Osteocyte (in vitro differentiated cells): ENCODE measurements at regions not wholly inside any gene's neighbourhood (a gene's known extent, or its start where the extent isn't known, plus 50 kb on each side); places are given as distances from the start of the nearest gene placed in this dataset.
"Not testable (repeated sequence)": the region's sequence is repeated elsewhere in the genome, so short reads cannot be mapped to it uniquely, and the experiment has no call there.

Experiments used
- DNase-seq: peaks from one replicate; pipeline ENCODE4 v3.0.0; 2021; ENCODE audit warnings: mixed read lengths; ENCODE audit not compliant: unreplicated experiment; ENCODE audit errors: extremely low spot score
- H3K27ac Mint-ChIP-seq: one replicate; pipeline ENCODE4 v1.8.0; 2021; ENCODE audit warnings: mild to moderate bottlenecking, mixed read lengths; ENCODE audit not compliant: unreplicated experiment
- H3K27me3 Mint-ChIP-seq: one replicate; pipeline ENCODE4 v1.8.0; 2021; ENCODE audit warnings: mixed read lengths; ENCODE audit not compliant: unreplicated experiment
- H3K36me3 Mint-ChIP-seq: one replicate; pipeline ENCODE4 v1.8.0; 2021; ENCODE audit warnings: mixed read lengths; ENCODE audit not compliant: unreplicated experiment
- H3K4me1 Mint-ChIP-seq: one replicate; pipeline ENCODE4 v1.8.0; 2021; ENCODE audit warnings: mixed read lengths; ENCODE audit not compliant: unreplicated experiment
- H3K4me3 Mint-ChIP-seq: one replicate; pipeline ENCODE4 v1.8.0; 2021; ENCODE audit warnings: mild to moderate bottlenecking, moderate library complexity, mixed read lengths; ENCODE audit not compliant: unreplicated experiment
- H3K9me3 Mint-ChIP-seq: one replicate; pipeline ENCODE4 v1.8.0; 2021; ENCODE audit warnings: mixed read lengths; ENCODE audit not compliant: unreplicated experiment
- CTCF ChIP-seq: fragments of 200-600 bp; sonication (generic); IDR thresholded peaks from 2 replicates; pipeline ENCODE4 v1.5.0; 2021; ENCODE audit warnings: antibody characterized with exemption, mild to moderate bottlenecking, moderate library complexity

- Mint-ChIP-seq H3K27ac (no peak overlapping the region), H3K4me1 (no peaks in the 10 kb centered on the region), H3K36me3 (no peaks in the 10 kb centered on the region), H3K9me3 (peaks cover 14% of the 10 kb centered on the region), H3K4me3 (no peak overlapping the region), H3K27me3 (peaks cover 24% of the 10 kb centered on the region)
- no peak for DNase-seq
- no peak for TF ChIP-seq CTCF
Observed at GRCh38 chr5:39691136-39691535, 266.4 kb upstream of the DAB2 start.

DNA sequence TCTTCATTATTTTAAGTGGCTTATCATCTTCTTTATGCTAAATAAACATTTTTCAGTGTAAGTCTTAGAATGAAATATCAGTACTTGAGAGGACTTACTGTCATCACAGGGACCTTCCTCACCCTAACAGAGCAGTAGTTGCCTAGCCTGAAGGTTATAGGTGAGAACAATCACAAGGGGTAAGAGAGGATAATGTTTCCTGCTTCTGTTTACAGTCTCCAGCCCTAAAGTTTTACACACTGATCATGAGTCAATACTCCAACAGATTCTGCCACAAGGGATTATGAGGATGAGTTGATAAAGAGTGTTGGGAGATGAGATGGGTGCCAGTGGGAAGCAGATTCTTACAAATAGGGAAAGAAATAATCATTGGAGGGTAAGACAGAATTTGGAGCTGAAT lies 265.1 kb upstream of the DAB2 start:
- Mint-ChIP-seq H3K27ac (no peak overlapping the region), H3K4me3 (no peak overlapping the region), H3K36me3 (no peaks in the 10 kb centered on the region), H3K4me1 (no peaks in the 10 kb centered on the region), H3K27me3 (peaks cover 32% of the 10 kb centered on the region), H3K9me3 (peaks cover 14% of the 10 kb centered on the region)
- TF ChIP-seq CTCF = no peak
- no peak for DNase-seq

DNA sequence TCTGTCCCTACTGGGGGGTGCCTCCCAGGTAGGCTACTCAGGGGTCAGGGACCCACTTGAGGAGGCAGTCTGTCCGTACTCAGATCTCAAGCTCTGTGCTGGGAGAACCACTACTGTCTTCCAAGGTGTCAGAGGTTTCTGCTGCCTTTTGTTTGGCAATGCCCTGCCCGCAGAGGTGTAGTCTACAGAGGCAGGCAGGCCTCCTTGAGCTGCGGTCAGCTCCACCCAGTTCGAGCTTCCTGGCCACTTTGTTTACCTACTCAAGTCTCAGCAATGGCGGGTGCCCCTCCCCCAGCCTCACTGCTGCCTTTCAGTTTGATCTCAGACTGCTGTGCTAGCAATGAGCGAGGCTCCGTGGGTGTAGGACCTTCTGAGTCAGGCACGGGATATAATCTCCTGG lies 263.1 kb upstream of the DAB2 start:
- not testable (repeated sequence) for H3K4me3 Mint-ChIP-seq, DNase-seq, H3K36me3 Mint-ChIP-seq, H3K27ac Mint-ChIP-seq, H3K4me1 Mint-ChIP-seq
- Mint-ChIP-seq H3K27me3 (peaks cover 29% of the 10 kb centered on the region), H3K9me3 (peaks cover 14% of the 10 kb centered on the region)

GRCh38 chr5:39680213-39680612 lies 255.4 kb upstream of the DAB2 start:
- H3K9me3 Mint-ChIP-seq = peaks cover 8% of the 10 kb centered on the region
- peaks cover 4% of the 10 kb centered on the region for H3K4me1 Mint-ChIP-seq
- no peak overlapping the region for H3K4me3 Mint-ChIP-seq
- H3K27me3 Mint-ChIP-seq = peaks cover 29% of the 10 kb centered on the region
- no peak overlapping the region for H3K27ac Mint-ChIP-seq
- no peaks in the 10 kb centered on the region for H3K36me3 Mint-ChIP-seq
- no peak for DNase-seq
- no peak for TF ChIP-seq CTCF

DNA sequence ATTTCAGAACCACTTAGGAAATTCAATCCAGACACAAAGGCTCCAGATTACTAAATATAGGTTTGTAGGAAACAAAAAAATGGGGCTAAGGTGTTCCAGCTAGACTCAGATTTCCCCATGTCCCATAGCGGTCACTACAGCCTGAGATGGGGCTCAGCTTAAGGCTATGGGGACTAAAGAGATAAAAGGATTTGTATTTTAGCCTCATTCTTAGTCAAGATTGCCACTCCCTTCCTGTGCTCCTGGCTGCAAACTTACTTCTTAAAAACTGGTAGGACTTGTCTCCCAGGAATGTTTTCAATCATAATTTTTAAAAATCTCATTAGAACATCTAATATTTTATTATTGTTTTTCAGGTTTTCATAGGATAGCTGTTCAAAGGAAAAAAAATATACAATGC lies 253.8 kb upstream of the DAB2 start:
- DNase-seq = no peak
- no peak overlapping the region for H3K27ac Mint-ChIP-seq
- no peak for TF ChIP-seq CTCF
- H3K4me1 Mint-ChIP-seq = peaks cover 4% of the 10 kb centered on the region
- H3K36me3 Mint-ChIP-seq = no peaks in the 10 kb centered on the region
- H3K9me3 Mint-ChIP-seq = peaks cover 9% of the 10 kb centered on the region
- H3K4me3 Mint-ChIP-seq = no peak overlapping the region
- H3K27me3 Mint-ChIP-seq = peaks cover 36% of the 10 kb centered on the region

GRCh38 chr5:39675676-39676075 lies 250.9 kb upstream of the DAB2 start:
- no peak for TF ChIP-seq CTCF
- Mint-ChIP-seq H3K36me3 (no peaks in the 10 kb centered on the region), H3K4me1 (peaks cover 15% of the 10 kb centered on the region), H3K4me3 (no peak overlapping the region), H3K9me3 (peaks cover 5% of the 10 kb centered on the region), H3K27me3 (peaks cover 40% of the 10 kb centered on the region), H3K27ac (peak overlapping the region; percentile 15)
- no peak for DNase-seq
